ENCODE measurements at regions not wholly inside any gene's neighbourhood (a gene's known extent, or its start where the extent isn't known, plus 50 kb on each side); places are given as distances from the start of the nearest gene placed in this dataset.

GRCh38 chr5:107325866-107326265 lies 344.9 kb downstream of the EFNA5 start:
- no peak for DNase-seq
- H3K27me3 ChIP-seq: no peaks in the 10 kb centered on the region
- no peak overlapping the region for H3K4me3 ChIP-seq
- H3K9me3 ChIP-seq: no peaks in the 10 kb centered on the region
- H3K36me3 ChIP-seq: no peaks in the 10 kb centered on the region

DNA sequence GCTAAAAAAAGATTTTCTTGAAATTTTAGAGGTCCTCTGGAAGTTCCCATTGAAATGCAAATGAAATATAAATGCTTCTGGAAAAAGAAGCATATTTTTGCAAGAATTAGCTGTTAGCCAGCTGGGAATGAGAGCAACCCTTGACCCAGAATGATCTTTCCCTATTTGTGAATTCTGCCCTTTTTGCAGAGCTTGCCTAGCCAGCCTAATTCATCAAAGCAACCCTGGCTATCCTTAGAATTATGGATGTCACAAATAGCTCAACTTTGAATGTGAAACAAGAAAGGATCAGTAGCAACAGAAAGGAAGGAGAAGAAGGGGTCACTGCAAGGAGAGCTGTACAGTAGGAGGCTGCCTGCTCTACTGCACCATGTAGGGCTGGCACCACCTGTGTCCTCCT lies 345.9 kb downstream of the EFNA5 start:
- no peaks in the 10 kb centered on the region for H3K27me3 ChIP-seq
- DNase-seq: no peak
- H3K36me3 ChIP-seq: no peaks in the 10 kb centered on the region
- H3K4me3 ChIP-seq: no peak overlapping the region
- H3K9me3 ChIP-seq: no peaks in the 10 kb centered on the region

GRCh38 chr5:107324071-107324470 lies 346.7 kb downstream of the EFNA5 start:
- DNase-seq: no peak
- Histone ChIP-seq H3K4me3 (no peak overlapping the region), H3K27me3 (no peaks in the 10 kb centered on the region), H3K9me3 (no peaks in the 10 kb centered on the region), H3K36me3 (no peaks in the 10 kb centered on the region)

DNA sequence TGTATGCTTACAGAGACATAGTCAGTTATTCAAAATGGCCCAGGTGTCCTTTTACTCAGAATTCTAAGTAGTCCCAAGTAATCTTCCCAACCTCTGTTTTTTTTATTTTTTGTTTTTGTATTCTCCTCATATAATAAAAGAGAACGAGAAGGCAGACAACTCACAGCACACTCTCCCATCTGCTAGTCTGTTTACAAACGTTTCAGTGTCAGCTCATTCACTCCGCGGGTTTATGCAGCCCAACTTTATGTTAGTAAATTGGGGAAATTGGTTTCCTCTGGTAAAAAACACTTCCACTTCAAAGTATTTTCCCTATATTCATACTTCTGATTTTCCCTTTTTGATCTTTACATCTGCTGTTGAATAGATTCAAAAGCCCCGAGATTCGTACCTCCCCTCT lies 347.2 kb downstream of the EFNA5 start:
- no peaks in the 10 kb centered on the region for H3K36me3 ChIP-seq
- no peak for DNase-seq
- H3K9me3 ChIP-seq: no peaks in the 10 kb centered on the region
- H3K4me3 ChIP-seq: no peak overlapping the region
- H3K27me3 ChIP-seq: no peaks in the 10 kb centered on the region

DNA sequence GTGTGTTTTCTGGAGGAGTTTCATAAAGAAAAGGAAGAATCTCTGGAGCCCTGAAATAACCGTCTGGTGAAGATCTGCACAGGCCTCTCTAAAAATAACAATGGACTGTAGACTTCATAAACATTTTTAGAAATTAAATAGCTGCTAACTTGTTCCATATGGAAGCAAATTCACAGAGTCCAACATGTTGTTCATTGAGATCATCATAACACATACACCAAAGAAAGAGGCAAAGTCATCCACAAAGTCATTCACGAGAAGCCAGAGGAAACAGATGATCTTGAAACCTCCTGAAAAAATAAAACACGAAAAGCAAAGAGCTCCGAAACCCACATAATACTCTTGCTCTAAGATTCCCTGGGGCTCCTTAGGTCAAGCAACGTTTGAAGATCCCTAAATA lies 347.8 kb downstream of the EFNA5 start:
- no peak overlapping the region for H3K4me3 ChIP-seq
- DNase-seq: no peak
- H3K27me3 ChIP-seq: no peaks in the 10 kb centered on the region
- no peaks in the 10 kb centered on the region for H3K36me3 ChIP-seq
- no peaks in the 10 kb centered on the region for H3K9me3 ChIP-seq

DNA sequence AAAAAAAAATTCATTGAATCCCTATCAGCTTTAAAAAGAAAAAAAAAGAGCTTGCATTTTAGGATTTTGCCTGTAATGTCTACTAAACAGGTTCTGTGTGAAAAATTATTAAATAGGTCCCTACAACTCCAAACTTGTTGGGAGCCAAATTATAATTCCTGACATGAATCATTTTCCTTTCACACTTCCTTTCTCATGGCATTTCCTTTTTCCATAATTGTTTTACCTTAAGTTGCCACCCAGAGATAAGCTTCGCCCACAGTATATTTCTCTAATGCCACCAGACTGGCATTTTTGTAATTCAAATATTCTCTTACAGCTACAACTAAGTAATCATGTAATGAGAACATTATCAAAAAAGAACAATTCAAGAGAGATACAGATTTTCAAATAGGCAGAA lies 348.8 kb downstream of the EFNA5 start:
- Histone ChIP-seq H3K9me3 (no peaks in the 10 kb centered on the region), H3K4me3 (no peak overlapping the region), H3K27me3 (no peaks in the 10 kb centered on the region), H3K36me3 (no peaks in the 10 kb centered on the region)
- no peak for DNase-seq

DNA sequence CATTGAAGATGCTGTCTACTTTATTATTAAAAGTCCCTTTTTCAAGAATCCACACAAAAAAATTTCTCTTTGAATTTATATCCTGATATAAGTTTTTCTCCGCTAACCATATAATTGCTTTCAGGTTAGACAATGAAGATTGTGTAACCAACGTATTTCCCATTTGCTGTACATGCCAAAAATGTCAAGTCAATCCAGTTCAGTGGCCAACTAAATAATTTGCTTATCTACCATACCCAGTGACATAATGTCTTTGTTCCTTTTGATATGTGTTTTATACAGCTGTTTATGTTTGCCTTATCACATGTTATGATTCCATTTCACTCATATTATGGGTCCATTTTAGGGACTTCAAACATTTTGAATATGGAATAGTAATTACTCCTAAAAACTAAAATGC lies 349.9 kb downstream of the EFNA5 start:
- H3K4me3 ChIP-seq: no peak overlapping the region
- no peaks in the 10 kb centered on the region for H3K9me3 ChIP-seq
- H3K36me3 ChIP-seq: no peaks in the 10 kb centered on the region
- no peaks in the 10 kb centered on the region for H3K27me3 ChIP-seq
- no peak for DNase-seq

DNA sequence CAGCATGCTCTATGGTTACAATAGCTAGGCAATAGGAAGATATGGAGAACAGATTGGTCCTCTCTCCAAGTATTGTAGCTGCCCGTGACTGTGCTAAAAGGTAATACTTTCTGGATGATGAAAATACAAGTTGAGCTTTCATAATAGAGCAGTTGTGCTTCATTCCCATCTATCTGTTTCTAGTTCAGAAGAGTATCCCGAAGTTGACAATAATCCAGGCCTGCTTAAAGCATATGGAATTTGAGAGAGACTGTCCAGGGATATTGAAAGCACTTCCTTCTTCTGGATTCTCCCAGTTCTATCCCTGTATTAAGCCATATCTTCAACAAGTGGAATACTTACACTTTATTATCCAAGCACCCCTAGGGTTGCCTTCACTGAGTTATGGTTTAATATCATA lies 350.4 kb downstream of the EFNA5 start:
- H3K4me3 ChIP-seq: no peak overlapping the region
- no peaks in the 10 kb centered on the region for H3K36me3 ChIP-seq
- H3K9me3 ChIP-seq: no peaks in the 10 kb centered on the region
- no peak for DNase-seq
- no peaks in the 10 kb centered on the region for H3K27me3 ChIP-seq

DNA sequence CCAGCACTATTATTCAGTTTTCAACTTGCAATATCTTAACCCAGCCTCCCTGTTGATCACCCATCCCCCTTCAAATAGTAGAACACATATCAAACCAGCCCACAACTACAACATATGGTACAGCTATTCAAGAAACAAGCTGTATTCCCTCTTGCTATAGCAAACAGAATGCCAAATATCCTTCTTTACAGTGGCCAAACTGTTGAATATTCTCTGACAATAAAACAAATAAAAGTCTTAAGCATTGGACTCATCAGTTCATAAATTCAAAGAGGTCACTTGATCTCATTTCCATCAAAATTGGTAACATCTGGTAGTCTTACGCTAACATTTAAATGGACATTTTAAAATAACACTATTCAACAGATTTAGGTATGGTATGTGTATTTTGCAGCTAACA lies 350.8 kb downstream of the EFNA5 start:
- Histone ChIP-seq H3K36me3 (no peaks in the 10 kb centered on the region), H3K27me3 (no peaks in the 10 kb centered on the region), H3K9me3 (no peaks in the 10 kb centered on the region), H3K4me3 (no peak overlapping the region)
- DNase-seq: no peak

DNA sequence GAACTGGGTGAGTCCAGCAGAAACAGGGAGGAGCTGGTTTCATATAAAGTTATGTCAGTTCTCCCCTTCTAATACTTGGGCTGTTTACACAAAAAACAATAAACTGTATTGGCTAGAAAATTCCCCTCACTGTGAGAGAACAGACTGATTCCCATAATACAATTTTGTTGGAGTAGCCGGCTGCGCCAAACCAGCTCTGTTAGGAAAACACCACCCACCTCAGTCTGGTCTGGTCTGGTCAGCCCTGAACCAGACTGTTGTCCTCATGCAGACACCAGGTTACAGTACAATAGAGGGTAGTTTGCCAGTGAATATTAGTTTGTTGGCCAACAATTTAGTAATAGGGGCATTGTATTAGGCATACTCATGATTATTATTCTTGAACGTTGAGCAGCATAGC lies 356.4 kb downstream of the EFNA5 start:
- no peaks in the 10 kb centered on the region for H3K36me3 ChIP-seq
- H3K27me3 ChIP-seq: no peaks in the 10 kb centered on the region
- no peaks in the 10 kb centered on the region for H3K9me3 ChIP-seq
- no peak overlapping the region for H3K4me3 ChIP-seq
- peak; percentile 59 for DNase-seq

- no peaks in the 10 kb centered on the region for H3K27me3 ChIP-seq
- no peaks in the 10 kb centered on the region for H3K9me3 ChIP-seq
- DNase-seq: no peak
- no peak overlapping the region for H3K4me3 ChIP-seq
- H3K36me3 ChIP-seq: no peaks in the 10 kb centered on the region
Measured at GRCh38 chr5:107313921-107314320, 356.8 kb downstream of the EFNA5 start.

DNA sequence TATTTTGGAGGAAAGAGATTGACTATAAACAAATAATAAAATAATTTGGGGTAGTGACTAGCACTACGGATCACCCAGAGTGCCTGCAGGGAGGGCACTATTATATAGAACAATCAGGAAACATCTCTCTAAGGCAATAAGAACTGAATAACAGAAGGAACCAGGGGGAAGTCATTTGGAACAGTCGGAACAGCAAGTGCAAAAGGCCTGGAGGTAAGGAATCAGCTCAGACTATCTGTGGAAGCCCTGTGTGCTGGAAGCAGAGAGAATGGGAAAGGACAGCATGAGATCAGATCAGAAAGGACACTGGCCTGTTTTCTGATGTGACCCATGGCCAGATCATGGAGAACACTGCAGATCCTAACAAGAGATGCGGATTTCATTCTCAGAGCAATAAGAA lies 357.6 kb downstream of the EFNA5 start:
- DNase-seq: no peak
- H3K27me3 ChIP-seq: no peaks in the 10 kb centered on the region; the same call in 1 of the 2 replicates

DNA sequence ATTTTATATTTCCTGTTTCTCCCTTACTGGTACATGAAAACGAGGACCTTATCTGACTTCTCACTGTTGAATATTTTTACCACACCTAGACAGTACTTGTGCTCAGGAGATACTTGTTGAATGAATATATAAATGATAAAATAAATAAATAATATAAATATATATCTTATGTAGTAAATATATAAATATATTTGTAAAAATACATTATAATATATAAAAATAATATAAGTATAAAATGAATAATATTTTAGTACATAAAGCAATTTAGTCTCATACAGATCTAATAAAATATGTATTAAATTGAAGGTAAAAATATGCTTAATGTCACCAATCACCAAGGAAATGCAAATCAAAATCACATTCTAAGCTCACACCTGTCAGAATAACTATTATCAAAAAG lies 360.6 kb downstream of the EFNA5 start:
- no peak for DNase-seq

More for the DNA sequence above, 357.6 kb downstream of the EFNA5 start:
- Histone ChIP-seq H3K9me3 (no peaks in the 10 kb centered on the region), H3K4me3 (no peak overlapping the region), H3K36me3 (no peaks in the 10 kb centered on the region)

DNA sequence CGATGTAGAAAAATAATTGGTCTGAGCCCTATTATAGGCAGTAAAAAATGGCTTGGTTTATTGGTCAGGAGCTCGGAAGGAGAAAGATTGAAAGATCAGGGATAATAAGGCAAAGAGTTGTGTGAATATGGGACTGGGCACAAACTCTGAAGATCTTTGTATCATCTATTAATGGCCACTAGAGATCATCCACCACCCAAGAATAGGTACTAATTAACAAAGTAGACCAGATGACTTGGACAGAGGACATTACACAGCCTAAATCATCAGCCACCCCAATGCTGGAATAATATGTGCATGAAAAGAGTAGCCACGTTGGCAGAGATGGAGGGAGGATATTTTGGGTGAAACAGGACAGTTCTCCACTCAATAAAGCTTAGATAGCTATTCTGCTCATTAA lies 364.1 kb downstream of the EFNA5 start:
- Histone ChIP-seq H3K36me3 (no peaks in the 10 kb centered on the region), H3K9me3 (no peaks in the 10 kb centered on the region), H3K27me3 (peaks cover 2% of the 10 kb centered on the region; the same call in 1 of the 2 replicates), H3K4me3 (no peak overlapping the region)
- no peak for DNase-seq

More for the DNA sequence above, 360.6 kb downstream of the EFNA5 start:
- H3K9me3 ChIP-seq: no peaks in the 10 kb centered on the region
- H3K36me3 ChIP-seq: no peaks in the 10 kb centered on the region
- H3K27me3 ChIP-seq: peaks cover 2% of the 10 kb centered on the region; the same call in 1 of the 2 replicates
- H3K4me3 ChIP-seq: no peak overlapping the region

- DNase-seq: no peak
- no peaks in the 10 kb centered on the region for H3K36me3 ChIP-seq
Measured at GRCh38 chr5:107306002-107306401, 364.7 kb downstream of the EFNA5 start.

DNA sequence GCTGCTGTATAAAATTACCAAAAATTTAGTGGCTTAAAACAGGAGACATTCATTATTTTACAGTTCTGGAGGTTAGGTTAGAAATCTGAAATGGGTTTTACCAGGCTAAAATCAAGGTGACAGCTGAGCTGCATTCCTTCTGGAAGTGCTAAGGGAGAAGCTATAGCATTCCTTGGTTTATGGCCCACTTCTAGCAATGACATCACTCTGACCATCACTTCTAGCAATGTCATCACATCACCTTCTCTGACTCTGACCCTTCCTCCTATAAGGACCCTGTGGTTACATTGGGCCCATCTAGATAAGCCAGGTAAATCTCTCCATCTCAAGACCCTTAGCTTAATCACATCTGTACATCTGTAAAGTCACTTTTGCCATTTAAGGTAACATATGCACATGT lies 366.1 kb downstream of the EFNA5 start:
- no peaks in the 10 kb centered on the region for H3K9me3 ChIP-seq
- H3K27me3 ChIP-seq: peaks cover 2% of the 10 kb centered on the region; the same call in 1 of the 2 replicates
- no peak overlapping the region for H3K4me3 ChIP-seq
- no peak for DNase-seq
- H3K36me3 ChIP-seq: no peaks in the 10 kb centered on the region

More at GRCh38 chr5:107306002-107306401, 364.7 kb downstream of the EFNA5 start:
- Histone ChIP-seq H3K9me3 (no peaks in the 10 kb centered on the region), H3K4me3 (no peak overlapping the region), H3K27me3 (peaks cover 2% of the 10 kb centered on the region; the same call in 1 of the 2 replicates)

GRCh38 chr5:107303171-107303968 lies 367.4 kb downstream of the EFNA5 start:
- Histone ChIP-seq H3K9me3 (no peaks in the 10 kb centered on the region), H3K36me3 (no peaks in the 10 kb centered on the region), H3K27me3 (peaks cover 2% of the 10 kb centered on the region; the same call in 1 of the 2 replicates), H3K4me3 (no peak overlapping the region)
- no peak for DNase-seq

GRCh38 chr5:107302441-107302840 lies 368.3 kb downstream of the EFNA5 start:
- DNase-seq: no peak
- Histone ChIP-seq H3K36me3 (no peaks in the 10 kb centered on the region), H3K9me3 (no peaks in the 10 kb centered on the region), H3K4me3 (no peak overlapping the region), H3K27me3 (no peaks in the 10 kb centered on the region)

Measured in MG63 (cell line).